NCI-H1417 treated with DMSO at 0.1 percent for 48 hours (cell line): ENCODE measurements at regions not wholly inside any gene's neighbourhood (a gene's known extent, or its start where the extent isn't known, plus 50 kb on each side); places are given as distances from the start of the nearest gene placed in this dataset.
"Not testable (repeated sequence)": the region's sequence is repeated elsewhere in the genome, so short reads cannot be mapped to it uniquely, and the experiment has no call there.

Experiments
- DNase-seq: peaks from one replicate; lab custom pipeline; 2025; lab: John Stamatoyannopoulos, UW

GRCh38 chr4:23084559-23085248, 392.0 kb downstream of the GBA3 start:
- no peak for DNase-seq

- DNase-seq: no peak
These were observed 390.7 kb downstream of the GBA3 start for GRCh38 chr4:23083391-23083790.

- DNase-seq: not testable (repeated sequence)
These were observed 387.4 kb downstream of the GBA3 start for GRCh38 chr4:23080171-23080570.

- no peak for DNase-seq
These were observed 378.3 kb downstream of the GBA3 start for GRCh38 chr4:23070848-23071570.

GRCh38 chr4:23068756-23069155, 376.0 kb downstream of the GBA3 start:
- DNase-seq: no peak

- DNase-seq: no peak
These were observed 375.6 kb downstream of the GBA3 start for GRCh38 chr4:23068287-23068686.

- DNase-seq: no peak
These were observed 369.5 kb downstream of the GBA3 start for GRCh38 chr4:23062188-23062587.

GRCh38 chr4:23061431-23061830, 368.7 kb downstream of the GBA3 start:
- DNase-seq: no peak

GRCh38 chr4:23060776-23061175, 368.0 kb downstream of the GBA3 start:
- DNase-seq: no peak

GRCh38 chr4:23058165-23058776, 365.5 kb downstream of the GBA3 start:
- no peak for DNase-seq

GRCh38 chr4:23041501-23041900, 348.8 kb downstream of the GBA3 start:
- no peak for DNase-seq

GRCh38 chr4:23040539-23040938, 347.8 kb downstream of the GBA3 start:
- DNase-seq: no peak

GRCh38 chr4:23039818-23040217, 347.1 kb downstream of the GBA3 start:
- no peak for DNase-seq

- no peak for DNase-seq
These were observed 346.1 kb downstream of the GBA3 start for GRCh38 chr4:23038626-23039491.

GRCh38 chr4:23036921-23037495, 344.3 kb downstream of the GBA3 start:
- no peak for DNase-seq

GRCh38 chr4:23036503-23036902, 343.8 kb downstream of the GBA3 start:
- DNase-seq: no peak

- DNase-seq: no peak
These were observed 342.9 kb downstream of the GBA3 start for GRCh38 chr4:23035521-23036056.

- no peak for DNase-seq
These were observed 342.0 kb downstream of the GBA3 start for GRCh38 chr4:23034731-23035130.

GRCh38 chr4:23033796-23034195, 341.1 kb downstream of the GBA3 start:
- no peak for DNase-seq

- no peak for DNase-seq
These were observed 336.1 kb downstream of the GBA3 start for GRCh38 chr4:23028875-23029274.

GRCh38 chr4:23023666-23024065, 330.9 kb downstream of the GBA3 start:
- no peak for DNase-seq

- no peak for DNase-seq
These were observed 330.4 kb downstream of the GBA3 start for GRCh38 chr4:23023121-23023520.
